HG03045 (cell line): ENCODE measurements at regions not wholly inside any gene's neighbourhood (a gene's known extent, or its start where the extent isn't known, plus 50 kb on each side); places are given as distances from the start of the nearest gene placed in this dataset.

Experiments used
- ATAC-seq: cut with Tn5 transposase; IDR thresholded peaks from one replicate; pipeline ENCODE4 v1.9.1; 2021; ENCODE audit warnings: mild to moderate bottlenecking, moderate library complexity; ENCODE audit not compliant: unreplicated experiment

- ATAC-seq: no peak
Measured at GRCh38 chr18:78768656-78769501, 210.7 kb upstream of the SALL3 start.

- no peak for ATAC-seq
Measured at GRCh38 chr18:78769502-78770105, 210.0 kb upstream of the SALL3 start.

- no peak for ATAC-seq
Measured at GRCh38 chr18:78770139-78770822, 209.3 kb upstream of the SALL3 start.

- ATAC-seq: no peak
Measured at GRCh38 chr18:78770823-78771139, 208.8 kb upstream of the SALL3 start.

- no peak for ATAC-seq
Measured at GRCh38 chr18:78771496-78772359, 207.9 kb upstream of the SALL3 start.

- no peak for ATAC-seq
Measured at GRCh38 chr18:78772360-78773302, 207.0 kb upstream of the SALL3 start.

- ATAC-seq: no peak
Measured at GRCh38 chr18:78773303-78773755, 206.3 kb upstream of the SALL3 start.

- ATAC-seq: no peak
Measured at GRCh38 chr18:78773819-78774218, 205.8 kb upstream of the SALL3 start.

- ATAC-seq: no peak
Measured at GRCh38 chr18:78774741-78775141, 204.9 kb upstream of the SALL3 start.

- ATAC-seq: no peak
Measured at GRCh38 chr18:78776151-78776550, 203.5 kb upstream of the SALL3 start.

- no peak for ATAC-seq
Measured at GRCh38 chr18:78776706-78777285, 202.8 kb upstream of the SALL3 start.

GRCh38 chr18:78777992-78778391 is 201.6 kb upstream of the SALL3 start:
- ATAC-seq: no peak

GRCh38 chr18:78778651-78779050 is 201.0 kb upstream of the SALL3 start:
- no peak for ATAC-seq

- no peak for ATAC-seq
Measured at GRCh38 chr18:78779996-78780718, 199.5 kb upstream of the SALL3 start.

GRCh38 chr18:78780719-78781600 is 198.7 kb upstream of the SALL3 start:
- no peak for ATAC-seq

- no peak for ATAC-seq
Measured at GRCh38 chr18:78781601-78781960, 198.0 kb upstream of the SALL3 start.

GRCh38 chr18:78782951-78783563 is 196.6 kb upstream of the SALL3 start:
- no peak for ATAC-seq

- no peak for ATAC-seq
Measured at GRCh38 chr18:78783564-78783960, 196.1 kb upstream of the SALL3 start.
